Uterus (tissue), 3 donors: ENCODE measurements at regions not wholly inside any gene's neighbourhood (a gene's known extent, or its start where the extent isn't known, plus 50 kb on each side); places are given as distances from the start of the nearest gene placed in this dataset.

Experiments used
- DNase-seq, 2 donors: peaks; one replicate each; pipeline ENCODE4 v3.0.0-alpha.2; 2019 to 2020
- H3K27ac ChIP-seq, 2 donors: fragments of 200-600 bp; sonication (generic); 1 replicate in 1 of 2; 2 replicates in 1 of 2; pipeline ENCODE4 v1.5.1; 2016 to 2018
- H3K27me3 ChIP-seq, 2 donors: fragments of 200-600 bp; sonication (generic); one replicate each; pipeline ENCODE4 v1.5.1; 2018 to 2019; ENCODE audit warnings: control low read depth in 1 of 2
- H3K36me3 ChIP-seq, 2 donors: fragments of 200-600 bp; sonication (generic); one replicate each; pipeline ENCODE4 v1.5.1; 2019; ENCODE audit warnings: control low read depth in 1 of 2
- H3K4me1 ChIP-seq, 2 donors: fragments of 200-600 bp; sonication (generic); one replicate each; pipeline ENCODE4 v1.5.1; 2018 to 2019; ENCODE audit warnings: control low read depth in 1 of 2
- H3K4me3 ChIP-seq, 2 donors: fragments of 200-600 bp; sonication (generic); 1 replicate in 1 of 2; 2 replicates in 1 of 2; pipeline ENCODE4 v1.5.1; 2018 to 2019; ENCODE audit warnings: mild to moderate bottlenecking in 1 of 2
- H3K9me3 ChIP-seq, 2 donors: fragments of 200-600 bp; sonication (generic); one replicate each; pipeline ENCODE4 v1.5.1; 2019; ENCODE audit warnings: control low read depth in 1 of 2
- POLR2A ChIP-seq, 2 donors: fragments of 450-650 bp; IDR thresholded peaks; one replicate each; pipeline ENCODE4 v1.6.1; 2016; ENCODE audit warnings: antibody characterized with exemption in 2 of 2, mild to moderate bottlenecking in 1 of 2, moderate library complexity in 1 of 2
- intact Hi-C: fragments of 100-400 bp; cut with DNase I; formaldehyde crosslinking; loops from one replicate; pipeline ENCODE4 v1.15.1; 2023; ENCODE audit warnings: low total_unique reads
- TF ChIP-seq, protein P1 (sequence below), 4 experiments: fragments of 200-600 bp in 2 of 4; fragments of 450-650 bp in 2 of 4; sonication (generic) in 2 of 4; IDR thresholded peaks; one replicate each; pipeline ENCODE4 v1.5.1; 2016 to 2019; ENCODE audit warnings: antibody characterized with exemption in 4 of 4, mild to moderate bottlenecking in 2 of 4, moderate library complexity in 1 of 4
- donor health status: DM: yes; HTN: yes; CAD: no.

DNA sequence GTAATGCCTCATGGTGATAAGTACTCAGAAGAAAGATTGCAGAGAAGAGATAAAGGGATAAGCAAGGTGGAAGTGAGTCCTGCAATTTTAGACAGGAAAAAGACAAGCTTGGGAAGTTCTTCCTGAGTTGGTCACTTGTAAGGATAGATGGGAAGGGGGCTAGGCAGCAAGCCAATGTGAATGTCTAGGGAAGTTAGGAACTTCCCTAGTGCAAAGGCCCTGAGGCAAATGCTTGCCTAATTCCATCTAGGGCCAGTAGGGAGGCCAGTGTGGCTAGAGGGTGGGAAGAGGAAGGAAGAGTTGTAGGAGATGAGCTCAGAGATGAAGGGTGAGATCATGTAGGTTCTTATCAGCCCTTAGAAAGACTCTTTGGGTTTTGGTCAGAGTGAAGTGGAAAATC is 206.6 kb downstream of the MAT2B start:
- Histone ChIP-seq H3K4me1 (no peaks in the 10 kb centered on the region), H3K36me3 (no peaks in the 10 kb centered on the region), H3K27ac (no peak overlapping the region), H3K4me3 (no peak overlapping the region), H3K9me3 (no peaks in the 10 kb centered on the region), H3K27me3 (no peaks in the 10 kb centered on the region)
- intact Hi-C loops: no loop called here
- TF ChIP-seq, protein P1, sequence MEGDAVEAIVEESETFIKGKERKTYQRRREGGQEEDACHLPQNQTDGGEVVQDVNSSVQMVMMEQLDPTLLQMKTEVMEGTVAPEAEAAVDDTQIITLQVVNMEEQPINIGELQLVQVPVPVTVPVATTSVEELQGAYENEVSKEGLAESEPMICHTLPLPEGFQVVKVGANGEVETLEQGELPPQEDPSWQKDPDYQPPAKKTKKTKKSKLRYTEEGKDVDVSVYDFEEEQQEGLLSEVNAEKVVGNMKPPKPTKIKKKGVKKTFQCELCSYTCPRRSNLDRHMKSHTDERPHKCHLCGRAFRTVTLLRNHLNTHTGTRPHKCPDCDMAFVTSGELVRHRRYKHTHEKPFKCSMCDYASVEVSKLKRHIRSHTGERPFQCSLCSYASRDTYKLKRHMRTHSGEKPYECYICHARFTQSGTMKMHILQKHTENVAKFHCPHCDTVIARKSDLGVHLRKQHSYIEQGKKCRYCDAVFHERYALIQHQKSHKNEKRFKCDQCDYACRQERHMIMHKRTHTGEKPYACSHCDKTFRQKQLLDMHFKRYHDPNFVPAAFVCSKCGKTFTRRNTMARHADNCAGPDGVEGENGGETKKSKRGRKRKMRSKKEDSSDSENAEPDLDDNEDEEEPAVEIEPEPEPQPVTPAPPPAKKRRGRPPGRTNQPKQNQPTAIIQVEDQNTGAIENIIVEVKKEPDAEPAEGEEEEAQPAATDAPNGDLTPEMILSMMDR (IDR thresholded peaks at IDR 0.05): no peak
- no peak for TF ChIP-seq POLR2A (IDR thresholded peaks at IDR 0.05)
- no peak for DNase-seq

DNA sequence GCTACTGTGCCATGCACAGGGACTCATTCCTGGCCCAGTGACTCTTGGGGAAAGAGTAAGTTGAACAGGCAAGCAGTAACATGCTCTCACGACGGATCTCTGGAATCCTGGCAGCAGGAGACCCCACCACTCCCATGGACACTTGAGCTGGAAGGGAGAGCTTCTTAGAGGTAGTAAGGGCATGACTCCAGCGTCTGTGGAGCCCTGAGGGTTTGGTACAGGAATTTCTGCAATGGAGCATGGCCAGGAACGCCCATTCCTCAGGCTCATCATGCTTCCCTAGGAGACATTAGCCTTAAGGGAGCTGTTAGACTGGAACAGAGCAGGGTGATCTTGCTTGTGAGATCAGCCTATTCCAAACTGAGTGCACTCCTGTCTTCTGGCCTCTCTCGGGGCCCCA is 212.9 kb downstream of the MAT2B start:
- Histone ChIP-seq H3K27me3 (no peaks in the 10 kb centered on the region), H3K27ac (no peak overlapping the region), H3K4me1 (no peaks in the 10 kb centered on the region), H3K4me3 (no peak overlapping the region), H3K36me3 (no peaks in the 10 kb centered on the region), H3K9me3 (no peaks in the 10 kb centered on the region)
- TF ChIP-seq, protein P1 (IDR thresholded peaks at IDR 0.05): no peak
- TF ChIP-seq POLR2A (IDR thresholded peaks at IDR 0.05): no peak
- no peak for DNase-seq
- intact Hi-C loops: no loop called here

DNA sequence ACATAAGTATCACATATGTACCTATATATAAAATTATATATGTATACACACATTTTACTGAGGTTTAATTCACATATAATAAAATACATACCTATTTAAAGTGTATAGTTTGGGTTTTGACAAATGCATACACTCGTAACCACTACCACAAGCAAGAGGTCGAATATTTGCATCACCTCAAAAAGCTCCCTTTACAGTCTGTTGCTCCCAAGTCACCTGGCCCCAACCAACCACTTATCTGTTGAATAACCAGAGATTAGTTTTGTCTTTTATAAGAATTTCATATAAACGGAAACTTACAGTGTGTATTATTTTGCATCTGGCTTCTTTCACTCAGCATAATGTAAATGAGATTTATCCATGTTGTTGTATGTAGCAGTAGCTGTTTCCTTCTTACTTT is 218.9 kb downstream of the MAT2B start:
- Histone ChIP-seq H3K4me3 (no peak overlapping the region), H3K36me3 (no peaks in the 10 kb centered on the region), H3K27ac (no peak overlapping the region), H3K9me3 (no peaks in the 10 kb centered on the region), H3K4me1 (no peaks in the 10 kb centered on the region), H3K27me3 (no peaks in the 10 kb centered on the region)
- no peak for DNase-seq
- TF ChIP-seq, protein P1 (IDR thresholded peaks at IDR 0.05): no peak
- no peak for TF ChIP-seq POLR2A (IDR thresholded peaks at IDR 0.05)
- intact Hi-C loops: no loop called here

DNA sequence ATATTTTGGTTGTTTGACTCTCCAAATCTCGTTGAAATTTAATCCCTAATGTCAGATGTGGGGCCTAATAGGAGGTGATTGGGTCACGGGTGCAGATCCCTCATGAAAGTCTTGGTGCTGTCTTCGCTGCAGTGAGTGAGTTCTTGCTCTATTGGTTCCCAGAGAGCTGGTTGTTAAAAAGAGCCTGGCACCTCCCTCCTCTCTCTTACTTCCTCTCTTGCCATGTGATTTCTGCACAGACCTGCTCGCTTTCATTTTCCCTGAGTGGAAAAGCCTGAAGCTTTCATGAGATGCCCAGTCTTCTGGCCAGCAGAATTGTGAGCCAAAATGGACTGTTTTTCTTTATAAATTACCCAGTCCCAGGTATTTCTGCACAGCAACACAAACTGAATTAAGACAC is 221.6 kb downstream of the MAT2B start:
- Histone ChIP-seq H3K4me3 (no peak overlapping the region), H3K4me1 (no peaks in the 10 kb centered on the region), H3K27me3 (no peaks in the 10 kb centered on the region), H3K27ac (no peak overlapping the region), H3K9me3 (no peaks in the 10 kb centered on the region), H3K36me3 (no peaks in the 10 kb centered on the region)
- intact Hi-C loops: no loop called here
- DNase-seq: no peak
- no peak for TF ChIP-seq POLR2A (IDR thresholded peaks at IDR 0.05)
- TF ChIP-seq, protein P1 (IDR thresholded peaks at IDR 0.05): no peak

DNA sequence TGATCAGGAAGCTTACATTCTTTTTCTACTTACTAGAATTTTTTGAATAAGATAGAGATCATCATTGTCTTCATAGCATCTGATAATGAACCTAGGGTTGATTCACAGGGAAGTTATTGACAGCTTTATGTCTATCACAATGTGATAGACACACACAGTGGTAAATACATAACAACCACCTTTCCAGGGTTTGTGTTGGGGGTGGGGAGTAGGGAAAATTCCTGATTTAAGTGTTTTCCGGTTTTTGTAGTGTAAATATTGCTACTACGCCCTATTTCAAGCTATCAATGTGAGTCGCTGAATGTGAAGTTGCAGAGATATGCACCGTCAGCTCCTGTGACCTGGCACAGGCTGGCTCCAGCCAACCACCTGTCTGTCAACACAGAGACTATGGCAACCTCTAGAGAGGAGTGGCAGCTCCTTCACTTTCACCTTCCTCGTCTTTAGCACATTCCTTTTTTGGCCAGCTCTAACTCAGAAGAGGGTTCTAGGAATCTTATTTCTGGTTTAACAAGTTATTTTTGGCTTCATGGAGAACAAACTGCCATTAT is 224.9 kb downstream of the MAT2B start:
- no peaks in the 10 kb centered on the region for H3K36me3 ChIP-seq
- intact Hi-C loops: no loop called here
- no peak overlapping the region for H3K27ac ChIP-seq
- no peak for DNase-seq
- H3K27me3 ChIP-seq: no peaks in the 10 kb centered on the region
- H3K4me3 ChIP-seq: no peak overlapping the region
- H3K9me3 ChIP-seq: no peaks in the 10 kb centered on the region
- no peaks in the 10 kb centered on the region for H3K4me1 ChIP-seq
- TF ChIP-seq, protein P1 (IDR thresholded peaks at IDR 0.05): no peak
- TF ChIP-seq POLR2A (IDR thresholded peaks at IDR 0.05): no peak
